Mucosa of rectum (tissue), 2 donors: ENCODE measurements at regions not wholly inside any gene's neighbourhood (a gene's known extent, or its start where the extent isn't known, plus 50 kb on each side); places are given as distances from the start of the nearest gene placed in this dataset.
"Not testable (repeated sequence)": the region's sequence is repeated elsewhere in the genome, so short reads cannot be mapped to it uniquely, and the experiment has no call there.

Source experiments
- H3K27ac ChIP-seq, 2 donors: one replicate each; pipeline ENCODE4 v1.7.0; 2013; ENCODE audit warnings: inconsistent platforms in 2 of 2, low read depth in 2 of 2, low read length in 2 of 2
- H3K27me3 ChIP-seq, 2 donors: one replicate each; pipeline ENCODE4 v1.7.0; 2013; ENCODE audit warnings: low read length in 2 of 2; ENCODE audit not compliant: control insufficient read depth in 2 of 2, insufficient read depth in 2 of 2
- H3K36me3 ChIP-seq, 2 donors: one replicate each; pipeline ENCODE4 v1.7.0; 2013; ENCODE audit warnings: low read length in 2 of 2; ENCODE audit not compliant: control insufficient read depth in 2 of 2, insufficient read depth in 2 of 2
- H3K4me1 ChIP-seq, 2 donors: one replicate each; pipeline ENCODE4 v1.7.0; 2013; ENCODE audit warnings: low read length in 2 of 2, mild to moderate bottlenecking in 1 of 2; ENCODE audit not compliant: control insufficient read depth in 2 of 2, insufficient read depth in 2 of 2
- H3K4me3 ChIP-seq, 2 donors: one replicate each; pipeline ENCODE4 v1.7.0; 2013; ENCODE audit warnings: low read length in 2 of 2
- H3K9ac ChIP-seq, 2 donors: one replicate each; pipeline ENCODE4 v1.7.0; 2013; ENCODE audit warnings: low read length in 2 of 2, low read depth in 1 of 2, mild to moderate bottlenecking in 1 of 2
- H3K9me3 ChIP-seq, 2 donors: one replicate each; pipeline ENCODE4 v1.7.0; 2013; ENCODE audit warnings: low read length in 2 of 2; ENCODE audit not compliant: control insufficient read depth in 2 of 2
- donor health status: healthy.
- donor health status: Normal muscosa, but diverticular disease.

GRCh38 chrX:3470211-3470679 is 123.8 kb upstream of the MXRA5 start:
- not testable (repeated sequence) for H3K9me3 ChIP-seq, H3K36me3 ChIP-seq, H3K27me3 ChIP-seq, H3K27ac ChIP-seq, H3K9ac ChIP-seq, H3K4me1 ChIP-seq, H3K4me3 ChIP-seq

DNA sequence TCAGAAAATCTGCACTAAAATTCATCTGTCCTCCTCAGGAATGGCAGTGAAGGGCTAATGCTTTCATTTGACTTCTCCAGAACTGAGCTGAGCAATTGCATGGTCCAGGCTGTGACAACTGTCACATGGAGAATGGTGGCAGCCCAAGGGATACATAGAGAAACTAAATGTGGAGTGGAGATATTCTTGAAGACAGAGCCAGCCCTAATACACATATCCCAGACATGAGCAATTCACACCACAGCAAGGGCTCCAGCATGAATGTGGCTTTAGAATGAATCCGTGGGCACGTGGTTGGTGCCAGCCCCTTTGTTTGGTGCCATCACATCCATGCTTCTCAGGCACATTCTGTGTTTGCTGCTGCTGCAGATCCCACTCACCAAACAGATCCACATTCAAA is 121.6 kb upstream of the MXRA5 start:
- H3K36me3 ChIP-seq: no peaks in the 10 kb centered on the region
- H3K27me3 ChIP-seq: no peaks in the 10 kb centered on the region
- H3K4me3 ChIP-seq: no peak overlapping the region
- no peak overlapping the region for H3K9ac ChIP-seq
- H3K27ac ChIP-seq: no peak overlapping the region
- H3K4me1 ChIP-seq: no peaks in the 10 kb centered on the region
- no peaks in the 10 kb centered on the region for H3K9me3 ChIP-seq

DNA sequence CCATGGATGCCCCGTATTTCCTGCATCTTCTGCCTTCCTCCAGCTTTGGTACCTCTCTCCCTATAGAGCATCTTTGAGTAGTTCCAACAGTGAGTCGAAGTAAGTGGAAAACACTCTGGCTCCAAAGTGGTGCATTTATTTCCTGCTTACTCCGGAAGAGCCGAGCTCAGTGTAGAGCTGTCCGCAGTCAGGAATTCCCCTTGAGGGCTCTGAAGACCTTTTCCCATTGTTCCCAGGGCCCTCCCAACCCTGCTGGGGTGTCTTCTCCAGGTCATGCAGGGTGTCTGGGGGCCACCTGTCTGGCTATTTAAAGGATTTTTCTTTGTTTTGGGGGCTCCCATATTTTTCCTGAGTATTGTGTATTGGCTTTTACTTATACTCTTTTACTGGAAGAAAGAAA is 118.6 kb upstream of the MXRA5 start:
- Histone ChIP-seq H3K27ac (no peak overlapping the region), H3K9ac (no peak overlapping the region), H3K36me3 (no peaks in the 10 kb centered on the region), H3K9me3 (no peaks in the 10 kb centered on the region), H3K4me3 (no peak overlapping the region), H3K27me3 (no peaks in the 10 kb centered on the region), H3K4me1 (no peaks in the 10 kb centered on the region)

GRCh38 chrX:3462166-3462508 is 115.7 kb upstream of the MXRA5 start:
- H3K4me1 ChIP-seq: no peaks in the 10 kb centered on the region
- H3K4me3 ChIP-seq: no peak overlapping the region
- no peak overlapping the region for H3K9ac ChIP-seq
- H3K27ac ChIP-seq: no peak overlapping the region
- H3K27me3 ChIP-seq: no peaks in the 10 kb centered on the region
- no peaks in the 10 kb centered on the region for H3K36me3 ChIP-seq
- H3K9me3 ChIP-seq: no peaks in the 10 kb centered on the region

- Histone ChIP-seq H3K9me3 (no peaks in the 10 kb centered on the region), H3K27ac (no peak overlapping the region), H3K36me3 (no peaks in the 10 kb centered on the region), H3K27me3 (no peaks in the 10 kb centered on the region), H3K4me3 (no peak overlapping the region), H3K9ac (no peak overlapping the region), H3K4me1 (no peaks in the 10 kb centered on the region)
Observed at GRCh38 chrX:3461397-3462165, 115.1 kb upstream of the MXRA5 start.

DNA sequence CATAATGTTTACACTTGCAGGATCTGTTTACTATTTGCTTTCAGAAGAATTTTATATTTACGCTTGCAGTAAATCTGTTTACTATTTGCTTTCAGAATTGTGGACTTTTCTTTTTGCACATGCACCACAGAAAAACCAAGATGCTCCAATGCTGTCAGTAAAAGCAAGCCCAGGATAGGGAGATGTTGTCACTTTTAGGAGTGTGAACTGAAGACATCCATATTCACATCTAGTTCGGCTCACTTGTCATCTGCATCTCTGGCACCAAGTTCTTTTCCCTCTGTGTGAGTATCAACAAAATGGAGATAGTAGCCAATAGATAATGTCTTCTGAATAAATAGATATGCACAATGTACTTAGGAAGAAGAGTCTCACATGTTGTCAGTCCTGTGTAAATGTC is 109.3 kb upstream of the MXRA5 start:
- Histone ChIP-seq H3K27ac (no peak overlapping the region), H3K4me3 (no peak overlapping the region), H3K9me3 (no peaks in the 10 kb centered on the region), H3K4me1 (no peaks in the 10 kb centered on the region), H3K9ac (no peak overlapping the region), H3K36me3 (no peaks in the 10 kb centered on the region), H3K27me3 (no peaks in the 10 kb centered on the region)

- no peaks in the 10 kb centered on the region for H3K27me3 ChIP-seq
- no peaks in the 10 kb centered on the region for H3K4me1 ChIP-seq
- H3K9me3 ChIP-seq: no peaks in the 10 kb centered on the region
- no peak overlapping the region for H3K27ac ChIP-seq
- H3K4me3 ChIP-seq: no peak overlapping the region
- no peaks in the 10 kb centered on the region for H3K36me3 ChIP-seq
- H3K9ac ChIP-seq: no peak overlapping the region
Observed at GRCh38 chrX:3451571-3451970, 105.1 kb upstream of the MXRA5 start.

- Histone ChIP-seq H3K9me3 (no peaks in the 10 kb centered on the region), H3K27ac (no peak overlapping the region), H3K36me3 (no peaks in the 10 kb centered on the region), H3K4me1 (no peaks in the 10 kb centered on the region), H3K27me3 (no peaks in the 10 kb centered on the region), H3K4me3 (no peak overlapping the region), H3K9ac (no peak overlapping the region)
Observed at GRCh38 chrX:3450881-3451570, 104.6 kb upstream of the MXRA5 start.

DNA sequence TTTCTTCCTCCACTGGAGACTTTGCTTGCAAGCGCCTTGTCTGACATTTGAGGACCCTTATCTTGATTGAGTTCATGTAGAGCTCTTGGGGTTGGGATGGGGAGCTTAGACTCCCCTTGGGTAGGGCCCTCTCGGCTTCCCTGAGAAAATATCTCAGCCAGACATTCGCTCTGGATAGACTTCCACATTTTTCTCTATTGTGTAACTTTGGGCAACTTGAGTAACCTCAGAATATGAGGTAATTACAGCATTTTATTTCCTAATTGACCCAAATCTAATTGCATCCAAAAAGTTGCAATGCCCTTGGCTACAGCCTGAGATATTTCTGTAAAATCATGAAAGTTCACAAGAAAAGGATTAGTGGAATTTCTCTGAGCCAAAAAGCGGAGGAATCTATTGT is 102.8 kb upstream of the MXRA5 start:
- H3K27ac ChIP-seq: no peak overlapping the region
- H3K9ac ChIP-seq: no peak overlapping the region
- H3K36me3 ChIP-seq: no peaks in the 10 kb centered on the region
- no peaks in the 10 kb centered on the region for H3K4me1 ChIP-seq
- no peaks in the 10 kb centered on the region for H3K9me3 ChIP-seq
- H3K27me3 ChIP-seq: no peaks in the 10 kb centered on the region
- no peak overlapping the region for H3K4me3 ChIP-seq

DNA sequence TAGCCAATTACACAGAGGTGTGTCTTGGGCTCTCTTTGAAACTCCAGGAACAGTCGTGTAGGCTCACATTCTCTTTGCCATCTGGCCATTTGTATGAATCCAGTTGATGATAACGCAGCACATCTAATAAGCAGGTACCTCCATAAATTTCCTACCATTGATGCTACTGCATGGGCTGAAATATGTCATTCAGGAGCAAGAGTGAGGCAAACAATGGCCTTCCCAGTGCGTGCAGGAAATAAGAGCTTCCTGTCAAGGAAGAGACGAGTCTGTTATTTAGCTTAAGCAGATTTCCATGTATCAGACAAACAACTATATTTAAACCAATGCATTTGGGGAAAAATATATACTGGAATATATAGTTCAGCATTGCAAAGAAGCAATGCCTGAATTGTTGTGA is 102.1 kb upstream of the MXRA5 start:
- Histone ChIP-seq H3K27me3 (no peaks in the 10 kb centered on the region), H3K36me3 (no peaks in the 10 kb centered on the region), H3K4me3 (no peak overlapping the region), H3K27ac (no peak overlapping the region), H3K4me1 (no peaks in the 10 kb centered on the region), H3K9me3 (no peaks in the 10 kb centered on the region), H3K9ac (no peak overlapping the region)
